SK-N-SH (cell line): ENCODE measurements at regions not wholly inside any gene's neighbourhood (a gene's known extent, or its start where the extent isn't known, plus 50 kb on each side); places are given as distances from the start of the nearest gene placed in this dataset.

ENCODE experiments used
- CTCF ChIA-PET: fragments of 300-600, 350-600 bp; formaldehyde crosslinking; extraction: SDS; loops from one replicate; lab custom pipeline; 2021; lab: Yijun Ruan, JAX
- POLR2A ChIA-PET: fragments of 350-600 bp; sonication (Branson Sonifier 250); formaldehyde crosslinking; extraction: SDS; loops from one replicate; lab custom pipeline; 2020; ENCODE audit warnings: antibody characterized with exemption, inconsistent platforms; lab: Yijun Ruan, JAX
- DNase-seq: peaks from one replicate; pipeline ENCODE4 v3.0.0; 2012
- H2AFZ ChIP-seq: fragments of 200-600 bp; sonication (generic); 2 replicates; pipeline ENCODE4 v1.8.1; 2016; ENCODE audit warnings: antibody characterized with exemption, mild to moderate bottlenecking, low read depth
- H3F3A ChIP-seq: fragments of 200-600 bp; sonication (generic); replicated peaks from 2 replicates; pipeline ENCODE3; 2016; ENCODE audit warnings: antibody characterized with exemption, mild to moderate bottlenecking; ENCODE audit not compliant: insufficient read depth
- H3K27ac ChIP-seq, 2 experiments: fragments of 200-500 bp in 1 of 2; fragments of 200-600 bp in 1 of 2; sonication (Bioruptor generic) in 1 of 2; sonication (generic), shearing (Covaris generic) in 1 of 2; 2 replicates each; pipeline versions ENCODE4 v1.5.1 to v1.6.1; 2014 to 2016; ENCODE audit warnings: low read depth in 2 of 2, inconsistent platforms in 1 of 2, low read length in 1 of 2, mild to moderate bottlenecking in 1 of 2, mixed read lengths in 1 of 2
- H3K27me3 ChIP-seq: fragments of 200-600 bp; sonication (generic), shearing (Covaris generic); 2 replicates; pipeline ENCODE4 v1.6.1; 2016; ENCODE audit warnings: mixed run types; ENCODE audit not compliant: insufficient read depth
- H3K36me3 ChIP-seq, 2 experiments: fragments of 200-500 bp in 1 of 2; fragments of 200-600 bp in 1 of 2; sonication (Bioruptor generic) in 1 of 2; sonication (generic) in 1 of 2; replicated peaks in 1 of 2; 2 replicates each; pipeline versions ENCODE3 to v1.5.1; 2014 to 2016; ENCODE audit warnings: low read length in 1 of 2, mild to moderate bottlenecking in 1 of 2; ENCODE audit not compliant: insufficient read depth in 2 of 2, control insufficient read depth in 1 of 2
- H3K4me1 ChIP-seq, 2 experiments: fragments of 200-500 bp in 1 of 2; fragments of 200-600 bp in 1 of 2; sonication (Bioruptor generic) in 1 of 2; sonication (generic), shearing (Covaris generic) in 1 of 2; 2 replicates each; pipeline versions ENCODE4 v1.5.1 to v1.6.1; 2014 to 2016; ENCODE audit warnings: low read depth in 1 of 2, low read length in 1 of 2, mixed run types in 1 of 2; ENCODE audit not compliant: insufficient read depth in 2 of 2, control insufficient read depth in 1 of 2
- H3K4me2 ChIP-seq: fragments of 200-600 bp; sonication (generic), shearing (Covaris generic); 2 replicates; pipeline ENCODE4 v1.6.1; 2017; ENCODE audit warnings: mixed run types
- H3K4me3 ChIP-seq, 2 experiments: fragments of 200-500 bp in 1 of 2; fragments of 200-600 bp in 1 of 2; sonication (Bioruptor generic) in 1 of 2; sonication (generic), shearing (Covaris generic) in 1 of 2; 2 replicates each; pipeline versions ENCODE4 v1.5.1 to v1.8.1; 2014 to 2016; ENCODE audit warnings: low read depth in 2 of 2, inconsistent platforms in 1 of 2, low read length in 1 of 2, mild to moderate bottlenecking in 1 of 2, mixed read lengths in 1 of 2, moderate library complexity in 1 of 2
- H3K79me2 ChIP-seq: fragments of 200-600 bp; sonication (generic); 2 replicates; pipeline ENCODE4 v1.8.1; 2017; ENCODE audit warnings: mild to moderate bottlenecking; ENCODE audit not compliant: insufficient read depth
- H3K9ac ChIP-seq: fragments of 200-600 bp; sonication (generic); 2 replicates; pipeline ENCODE4 v1.6.1; 2017; ENCODE audit warnings: mixed run types
- H3K9me2 ChIP-seq: fragments of 200-600 bp; sonication (generic); 2 replicates; pipeline ENCODE4 v1.6.1; 2017; ENCODE audit warnings: mixed run types
- H3K9me3 ChIP-seq: fragments of 200-600 bp; sonication (generic); 2 replicates; pipeline ENCODE4 v1.6.1; 2017; ENCODE audit warnings: mixed run types, mild to moderate bottlenecking, moderate library complexity
- H4K20me1 ChIP-seq: fragments of 200-600 bp; sonication (generic); 2 replicates; pipeline ENCODE4 v1.6.1; 2017; ENCODE audit warnings: mild to moderate bottlenecking, mixed run types; ENCODE audit not compliant: insufficient read depth
- GATA2 ChIP-seq: sonication (generic); formaldehyde crosslinking; IDR thresholded peaks from 2 replicates; pipeline ENCODE4 v1.5.0; 2020; ENCODE audit warnings: mild to moderate bottlenecking, missing genetic modification reagents
- MXI1 ChIP-seq: IDR thresholded peaks from 2 replicates; pipeline ENCODE4 v1.6.1; 2012; ENCODE audit warnings: mild to moderate bottlenecking, low read depth, low read length, improper control_type of control experiment
- NRF1 ChIP-seq: IDR thresholded peaks from 2 replicates; pipeline ENCODE4 v1.6.1; 2012; ENCODE audit warnings: low read depth, mild to moderate bottlenecking, low read length
- REST ChIP-seq: IDR thresholded peaks from 2 replicates; pipeline ENCODE4 v1.6.1; 2012; ENCODE audit warnings: mild to moderate bottlenecking, low read depth, low read length, moderate library complexity
- SIN3A ChIP-seq: IDR thresholded peaks from 2 replicates; pipeline ENCODE4 v1.6.1; 2012; ENCODE audit warnings: low read depth, mild to moderate bottlenecking, low read length, moderate library complexity, borderline replicate concordance
- TAF1 ChIP-seq: IDR thresholded peaks from 2 replicates; pipeline ENCODE4 v1.6.1; 2012; ENCODE audit warnings: low read depth, mild to moderate bottlenecking, low read length, moderate library complexity, borderline replicate concordance
- TEAD4 ChIP-seq: IDR thresholded peaks from 2 replicates; pipeline ENCODE4 v1.4.0; 2012; ENCODE audit warnings: mild to moderate bottlenecking, borderline replicate concordance; ENCODE audit not compliant: insufficient read depth
- USF1 ChIP-seq: IDR thresholded peaks from 2 replicates; pipeline ENCODE4 v1.4.0; 2012; ENCODE audit warnings: low read depth, borderline replicate concordance
- USF2 ChIP-seq: fragments of 150-350 bp; IDR thresholded peaks from 2 replicates; pipeline ENCODE4 v1.6.1; 2017; ENCODE audit warnings: antibody characterized with exemption, low read length, low read depth, borderline replicate concordance
- WGBS: methylation state at CpG from one replicate; pipeline ENCODE4 v1.1.6; 2017; ENCODE audit warnings: low lambda C conversion rate; 5-methylcytosine and 5-hydroxymethylcytosine counted together
- TF ChIP-seq, protein P1 (sequence below): IDR thresholded peaks from 2 replicates; pipeline ENCODE4 v1.4.0; 2012; ENCODE audit warnings: low read depth

- no peaks in the 10 kb centered on the region for H3F3A ChIP-seq
- H3K9ac ChIP-seq = no peak overlapping the region
- no peaks in the 10 kb centered on the region for H3K9me2 ChIP-seq
- POLR2A ChIA-PET = no interaction called here
- no peak overlapping the region for H3K4me2 ChIP-seq
- no peak overlapping the region for H2AFZ ChIP-seq
- no peak overlapping the region for H3K4me3 ChIP-seq
- DNase-seq = no peak
- no peaks in the 10 kb centered on the region for H3K79me2 ChIP-seq
- CTCF ChIA-PET = no interaction called here
- no peaks in the 10 kb centered on the region for H3K4me1 ChIP-seq
- WGBS = 2% methylated on average over 6 of the region's 6 CpGs
- TF ChIP-seq USF2 (no peak), REST (no peak), TAF1 (no peak), USF1 (no peak), TEAD4 (no peak), NRF1 (no peak), GATA2 (CRISPR knock-in tag) (no peak), MXI1 (no peak)
- TF ChIP-seq, protein P1, sequence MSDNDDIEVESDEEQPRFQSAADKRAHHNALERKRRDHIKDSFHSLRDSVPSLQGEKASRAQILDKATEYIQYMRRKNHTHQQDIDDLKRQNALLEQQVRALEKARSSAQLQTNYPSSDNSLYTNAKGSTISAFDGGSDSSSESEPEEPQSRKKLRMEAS = no peak
- no peaks in the 10 kb centered on the region for H4K20me1 ChIP-seq
- H3K36me3 ChIP-seq = no peaks in the 10 kb centered on the region
- no peaks in the 10 kb centered on the region for H3K27me3 ChIP-seq
- H3K27ac ChIP-seq = no peak overlapping the region
- H3K9me3 ChIP-seq = no peaks in the 10 kb centered on the region
Measured at GRCh38 chr2:82498777-82499443, 1960.2 kb downstream of the SUCLG1 start.

GRCh38 chr2:82494739-82495138, 1964.3 kb downstream of the SUCLG1 start:
- Histone ChIP-seq H3K27me3 (no peaks in the 10 kb centered on the region), H4K20me1 (no peaks in the 10 kb centered on the region), H2AFZ (no peak overlapping the region), H3K9me2 (no peaks in the 10 kb centered on the region), H3K9ac (no peak overlapping the region), H3F3A (no peaks in the 10 kb centered on the region), H3K9me3 (no peaks in the 10 kb centered on the region), H3K79me2 (no peaks in the 10 kb centered on the region), H3K4me1 (no peaks in the 10 kb centered on the region), H3K27ac (no peak overlapping the region), H3K36me3 (no peaks in the 10 kb centered on the region), H3K4me2 (no peak overlapping the region), H3K4me3 (no peak overlapping the region)
- ChIA-PET CTCF (no interaction called here), POLR2A (no interaction called here)
- no peak for TF ChIP-seq SIN3A
- TF ChIP-seq NRF1 = no peak
- DNase-seq = no peak
- 4% methylated on average over 5 of the region's 5 CpGs for WGBS
